ENCODE measurements at regions not wholly inside any gene's neighbourhood (a gene's known extent, or its start where the extent isn't known, plus 50 kb on each side); places are given as distances from the start of the nearest gene placed in this dataset.
"Not testable (repeated sequence)": the region's sequence is repeated elsewhere in the genome, so short reads cannot be mapped to it uniquely, and the experiment has no call there.

DNA sequence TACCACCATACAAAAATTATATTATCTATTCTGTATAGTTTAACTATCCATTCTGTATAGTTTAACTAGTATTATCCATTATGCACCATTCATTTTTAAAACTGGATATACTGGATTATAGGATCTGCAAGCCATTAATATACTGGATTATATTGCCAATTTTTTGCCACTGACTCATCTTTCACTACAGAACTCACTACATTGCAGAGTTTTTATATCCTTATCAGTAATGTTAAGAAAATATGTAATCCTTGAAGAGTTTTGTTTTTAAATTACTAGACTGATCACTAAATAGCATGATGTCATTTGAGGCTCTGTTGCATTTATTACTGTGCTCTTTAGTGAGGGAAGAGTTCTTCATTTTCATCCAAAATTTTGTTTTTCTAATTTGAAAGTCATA is 109.8 kb upstream of the SNX2 start:
- H3K4me1 ChIP-seq (ENCODE audit: control insufficient read depth, insufficient read depth, low read depth, low read length) = no peaks in the 10 kb centered on the region
- no peaks in the 10 kb centered on the region for H3K36me3 ChIP-seq (ENCODE audit: control insufficient read depth in 1 of 2, insufficient read depth in 2 of 2, low read depth in 1 of 2, low read length in 2 of 2)
- H3K23ac ChIP-seq (ENCODE audit: low read length in 2 of 2) = no peak overlapping the region
- no peaks in the 10 kb centered on the region for H3K9me3 ChIP-seq (ENCODE audit: control insufficient read depth, low read length)
- H3K79me1 ChIP-seq (replicated peaks; ENCODE audit: low read length, poor library complexity, severe bottlenecking) = no peaks in the 10 kb centered on the region
- no peak overlapping the region for H2BK5ac ChIP-seq (ENCODE audit: low read depth, low read length, poor library complexity, severe bottlenecking)
- H2BK12ac ChIP-seq (ENCODE audit: low read length in 2 of 2) = no peak overlapping the region
- no peak overlapping the region for H2BK120ac ChIP-seq (ENCODE audit: low read depth, low read length)
- no peak overlapping the region for H2AFZ ChIP-seq (ENCODE audit: low read depth, low read length)
- no peak overlapping the region for H4K8ac ChIP-seq (ENCODE audit: low read length)
- no peak overlapping the region for H4K91ac ChIP-seq (ENCODE audit: low read length)
- no peak overlapping the region for H3K4me2 ChIP-seq (ENCODE audit: low read length, poor library complexity, severe bottlenecking)
- no peak overlapping the region for H2AK5ac ChIP-seq (ENCODE audit: low read length, severe bottlenecking)
- H3K18ac ChIP-seq (ENCODE audit: low read depth in 1 of 2, low read length in 2 of 2) = no peak overlapping the region
- no peak overlapping the region for H3K9ac ChIP-seq (ENCODE audit: low read length)
- DNase-seq = no peak
- H3K27me3 ChIP-seq (ENCODE audit: control insufficient read depth in 1 of 2, insufficient read depth in 1 of 2, low read length in 2 of 2) = no peaks in the 10 kb centered on the region
- H3K27ac ChIP-seq (ENCODE audit: low read length, poor library complexity, severe bottlenecking) = no peak overlapping the region
- H2BK15ac ChIP-seq (ENCODE audit: low read depth, poor library complexity, severe bottlenecking) = no peak overlapping the region
- H3K14ac ChIP-seq (ENCODE audit: low read length in 2 of 2) = no peak overlapping the region
- H3K4ac ChIP-seq (ENCODE audit: low read depth in 1 of 2, low read length in 2 of 2) = no peak overlapping the region
- no peak overlapping the region for H3K4me3 ChIP-seq (ENCODE audit: insufficient read depth in 1 of 2, low read depth in 1 of 2, low read length in 2 of 2)

DNA sequence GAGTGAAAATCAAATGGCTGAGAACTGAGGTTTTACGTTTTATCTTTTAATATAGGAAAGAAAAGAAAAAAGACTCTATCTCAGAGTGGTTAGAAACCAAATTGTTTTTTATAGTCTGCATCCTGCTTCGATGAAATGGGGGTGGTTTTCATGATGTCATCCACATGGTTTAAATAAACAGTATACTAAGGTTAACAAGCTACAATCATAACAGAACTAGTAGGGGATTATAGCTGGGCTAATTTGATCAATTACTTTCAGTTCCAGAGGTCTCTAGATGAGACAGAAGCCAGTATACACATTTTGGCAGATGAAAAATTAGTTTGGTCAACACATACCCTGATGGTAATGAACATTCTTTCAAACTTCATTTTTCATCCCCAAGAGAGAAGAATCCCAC is 106.3 kb upstream of the SNX2 start:
- Histone ChIP-seq H3K18ac (ENCODE audit: low read depth in 1 of 2, low read length in 2 of 2) (no peak overlapping the region), H3K4me1 (ENCODE audit: control insufficient read depth, insufficient read depth, low read depth, low read length) (no peaks in the 10 kb centered on the region), H3K27ac (ENCODE audit: low read length, poor library complexity, severe bottlenecking) (no peak overlapping the region), H2BK120ac (ENCODE audit: low read depth, low read length) (no peak overlapping the region), H3K27me3 (ENCODE audit: control insufficient read depth in 1 of 2, insufficient read depth in 1 of 2, low read length in 2 of 2) (no peaks in the 10 kb centered on the region), H2AFZ (ENCODE audit: low read depth, low read length) (no peak overlapping the region), H3K4me2 (ENCODE audit: low read length, poor library complexity, severe bottlenecking) (no peak overlapping the region), H4K91ac (ENCODE audit: low read length) (no peak overlapping the region), H3K14ac (ENCODE audit: low read length in 2 of 2) (no peak overlapping the region), H3K36me3 (ENCODE audit: control insufficient read depth in 1 of 2, insufficient read depth in 2 of 2, low read depth in 1 of 2, low read length in 2 of 2) (no peaks in the 10 kb centered on the region), H3K23ac (ENCODE audit: low read length in 2 of 2) (no peak overlapping the region), H3K4me3 (ENCODE audit: insufficient read depth in 1 of 2, low read depth in 1 of 2, low read length in 2 of 2) (no peak overlapping the region), H3K9me3 (ENCODE audit: control insufficient read depth, low read length) (no peaks in the 10 kb centered on the region), H2AK5ac (ENCODE audit: low read length, severe bottlenecking) (no peak overlapping the region), H2BK12ac (ENCODE audit: low read length in 2 of 2) (no peak overlapping the region), H2BK5ac (ENCODE audit: low read depth, low read length, poor library complexity, severe bottlenecking) (no peak overlapping the region), H3K79me1 (replicated peaks; ENCODE audit: low read length, poor library complexity, severe bottlenecking) (no peaks in the 10 kb centered on the region), H4K8ac (ENCODE audit: low read length) (no peak overlapping the region), H2BK15ac (ENCODE audit: low read depth, poor library complexity, severe bottlenecking) (no peak overlapping the region), H3K4ac (ENCODE audit: low read depth in 1 of 2, low read length in 2 of 2) (no peak overlapping the region), H3K9ac (ENCODE audit: low read length) (no peak overlapping the region)
- no CpG with 5 or more reads among the region's 2 CpGs for WGBS
- no peak for DNase-seq

DNA sequence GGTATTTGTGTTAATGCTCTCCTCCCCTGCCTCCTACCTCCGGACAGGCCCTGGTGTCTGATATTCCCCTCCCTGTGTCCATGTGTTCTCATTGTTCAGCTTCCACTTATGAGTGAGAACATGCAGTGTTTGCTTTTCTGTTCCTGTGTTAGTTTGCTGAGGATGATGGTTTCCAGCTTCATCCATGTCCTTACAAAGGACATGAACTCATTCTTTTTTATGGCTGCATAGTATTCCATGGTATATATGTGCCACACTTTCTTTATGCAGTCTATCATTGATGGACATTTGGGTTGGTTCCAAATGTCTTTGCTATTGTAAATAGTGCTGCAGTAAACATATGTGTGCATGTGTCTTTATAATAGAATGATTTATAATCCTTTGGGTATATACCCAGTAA is 105.2 kb upstream of the SNX2 start:
- WGBS = 40% methylated on average over 1 of the region's 1 CpG
- DNase-seq; H3K4me2 ChIP-seq (ENCODE audit: low read length, poor library complexity, severe bottlenecking); H3K9ac ChIP-seq (ENCODE audit: low read length); H3K14ac ChIP-seq (ENCODE audit: low read length in 2 of 2); H3K4me1 ChIP-seq (ENCODE audit: control insufficient read depth, insufficient read depth, low read depth, low read length); H3K9me3 ChIP-seq (ENCODE audit: control insufficient read depth, low read length); H2BK15ac ChIP-seq (ENCODE audit: low read depth, poor library complexity, severe bottlenecking); H3K18ac ChIP-seq (ENCODE audit: low read depth in 1 of 2, low read length in 2 of 2); H4K8ac ChIP-seq (ENCODE audit: low read length); H2BK5ac ChIP-seq (ENCODE audit: low read depth, low read length, poor library complexity, severe bottlenecking); H3K4me3 ChIP-seq (ENCODE audit: insufficient read depth in 1 of 2, low read depth in 1 of 2, low read length in 2 of 2); H4K91ac ChIP-seq (ENCODE audit: low read length); H2AFZ ChIP-seq (ENCODE audit: low read depth, low read length); H3K4ac ChIP-seq (ENCODE audit: low read depth in 1 of 2, low read length in 2 of 2); H3K23ac ChIP-seq (ENCODE audit: low read length in 2 of 2); H2BK12ac ChIP-seq (ENCODE audit: low read length in 2 of 2); H2BK120ac ChIP-seq (ENCODE audit: low read depth, low read length); H3K27ac ChIP-seq (ENCODE audit: low read length, poor library complexity, severe bottlenecking); H3K36me3 ChIP-seq (ENCODE audit: control insufficient read depth in 1 of 2, insufficient read depth in 2 of 2, low read depth in 1 of 2, low read length in 2 of 2); H2AK5ac ChIP-seq (ENCODE audit: low read length, severe bottlenecking); H3K27me3 ChIP-seq (ENCODE audit: control insufficient read depth in 1 of 2, insufficient read depth in 1 of 2, low read length in 2 of 2); H3K79me1 ChIP-seq (replicated peaks; ENCODE audit: low read length, poor library complexity, severe bottlenecking): not testable (repeated sequence)

DNA sequence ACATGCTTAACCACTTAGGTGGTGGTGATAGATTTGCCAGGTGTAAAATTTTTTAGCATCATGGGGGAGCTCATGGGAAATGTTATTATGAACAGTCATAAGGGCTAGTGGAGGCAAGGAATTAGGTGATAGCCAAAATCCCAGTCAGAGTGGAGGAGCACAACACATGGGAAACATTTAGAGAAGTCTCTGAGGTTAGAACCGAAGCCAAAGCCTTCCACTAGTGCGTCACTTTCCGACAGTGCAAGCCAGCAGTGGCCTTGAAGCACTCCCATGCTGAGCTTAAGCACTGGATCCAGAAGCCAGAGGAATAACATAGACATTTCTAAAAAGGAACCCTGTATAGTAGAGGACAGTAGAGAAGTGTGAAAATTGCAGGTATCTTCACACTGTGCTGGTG is 101.5 kb upstream of the SNX2 start:
- Histone ChIP-seq H3K4me3 (ENCODE audit: insufficient read depth in 1 of 2, low read depth in 1 of 2, low read length in 2 of 2) (no peak overlapping the region), H3K14ac (ENCODE audit: low read length in 2 of 2) (no peak overlapping the region), H2BK15ac (ENCODE audit: low read depth, poor library complexity, severe bottlenecking) (no peak overlapping the region), H4K91ac (ENCODE audit: low read length) (no peak overlapping the region), H3K36me3 (ENCODE audit: control insufficient read depth in 1 of 2, insufficient read depth in 2 of 2, low read depth in 1 of 2, low read length in 2 of 2) (no peaks in the 10 kb centered on the region), H4K8ac (ENCODE audit: low read length) (no peak overlapping the region), H3K4ac (ENCODE audit: low read depth in 1 of 2, low read length in 2 of 2) (no peak overlapping the region), H3K4me2 (ENCODE audit: low read length, poor library complexity, severe bottlenecking) (no peak overlapping the region), H2AFZ (ENCODE audit: low read depth, low read length) (no peak overlapping the region), H3K18ac (ENCODE audit: low read depth in 1 of 2, low read length in 2 of 2) (no peak overlapping the region), H3K4me1 (ENCODE audit: control insufficient read depth, insufficient read depth, low read depth, low read length) (no peaks in the 10 kb centered on the region), H3K79me1 (replicated peaks; ENCODE audit: low read length, poor library complexity, severe bottlenecking) (no peaks in the 10 kb centered on the region), H3K27ac (ENCODE audit: low read length, poor library complexity, severe bottlenecking) (no peak overlapping the region), H2AK5ac (ENCODE audit: low read length, severe bottlenecking) (no peak overlapping the region), H2BK12ac (ENCODE audit: low read length in 2 of 2) (no peak overlapping the region), H3K27me3 (ENCODE audit: control insufficient read depth in 1 of 2, insufficient read depth in 1 of 2, low read length in 2 of 2) (no peaks in the 10 kb centered on the region), H3K9me3 (ENCODE audit: control insufficient read depth, low read length) (no peaks in the 10 kb centered on the region), H3K9ac (ENCODE audit: low read length) (no peak overlapping the region), H3K23ac (ENCODE audit: low read length in 2 of 2) (no peak overlapping the region), H2BK5ac (ENCODE audit: low read depth, low read length, poor library complexity, severe bottlenecking) (no peak overlapping the region), H2BK120ac (ENCODE audit: low read depth, low read length) (no peak overlapping the region)
- WGBS = 91% methylated on average over 3 of the region's 3 CpGs
- no peak for DNase-seq

Data from mesenchymal stem cell (in vitro differentiated cells and primary cell).